HFF-Myc (cell line): ENCODE measurements at regions not wholly inside any gene's neighbourhood (a gene's known extent, or its start where the extent isn't known, plus 50 kb on each side); places are given as distances from the start of the nearest gene placed in this dataset.

Experiments used
- DNase-seq: peaks from one replicate; pipeline ENCODE4 v3.0.0-alpha.2; 2011; ENCODE audit warnings: low read depth; ENCODE audit errors: extremely low read depth
- H3K4me3 ChIP-seq: replicated peaks from 2 replicates; pipeline ENCODE4 v1.5.1; 2011; ENCODE audit warnings: low read depth, mild to moderate bottlenecking, control low read depth, low read length
- TF ChIP-seq, protein P1 (sequence below): IDR thresholded peaks from 2 replicates; pipeline ENCODE4 v1.5.1; 2012; ENCODE audit warnings: mild to moderate bottlenecking, low read depth, low read length, control low read depth; ENCODE audit errors: missing control alignments

DNA sequence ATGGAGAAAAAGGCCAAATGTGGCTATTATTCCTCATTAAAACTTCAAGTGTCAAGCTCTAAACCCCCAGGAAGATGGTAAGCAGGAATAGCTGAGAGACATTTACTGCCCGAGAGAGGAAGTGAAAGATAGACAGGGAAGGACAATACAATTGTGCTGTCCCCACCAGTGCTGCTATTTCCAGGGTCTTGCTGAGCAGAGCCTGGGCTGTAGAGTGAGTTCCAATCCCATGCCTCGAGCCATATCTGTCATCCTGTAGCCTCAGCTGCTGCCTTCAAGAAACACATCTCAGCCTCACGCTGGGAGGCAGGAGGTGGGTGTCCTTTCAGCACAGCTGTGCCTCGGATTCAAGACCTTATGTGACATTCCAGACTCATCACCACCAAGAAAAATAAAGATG lies 114.0 kb downstream of the RPAP3 start:
- TF ChIP-seq, protein P1, sequence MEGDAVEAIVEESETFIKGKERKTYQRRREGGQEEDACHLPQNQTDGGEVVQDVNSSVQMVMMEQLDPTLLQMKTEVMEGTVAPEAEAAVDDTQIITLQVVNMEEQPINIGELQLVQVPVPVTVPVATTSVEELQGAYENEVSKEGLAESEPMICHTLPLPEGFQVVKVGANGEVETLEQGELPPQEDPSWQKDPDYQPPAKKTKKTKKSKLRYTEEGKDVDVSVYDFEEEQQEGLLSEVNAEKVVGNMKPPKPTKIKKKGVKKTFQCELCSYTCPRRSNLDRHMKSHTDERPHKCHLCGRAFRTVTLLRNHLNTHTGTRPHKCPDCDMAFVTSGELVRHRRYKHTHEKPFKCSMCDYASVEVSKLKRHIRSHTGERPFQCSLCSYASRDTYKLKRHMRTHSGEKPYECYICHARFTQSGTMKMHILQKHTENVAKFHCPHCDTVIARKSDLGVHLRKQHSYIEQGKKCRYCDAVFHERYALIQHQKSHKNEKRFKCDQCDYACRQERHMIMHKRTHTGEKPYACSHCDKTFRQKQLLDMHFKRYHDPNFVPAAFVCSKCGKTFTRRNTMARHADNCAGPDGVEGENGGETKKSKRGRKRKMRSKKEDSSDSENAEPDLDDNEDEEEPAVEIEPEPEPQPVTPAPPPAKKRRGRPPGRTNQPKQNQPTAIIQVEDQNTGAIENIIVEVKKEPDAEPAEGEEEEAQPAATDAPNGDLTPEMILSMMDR = no peak
- H3K4me3 ChIP-seq = no peak overlapping the region
- DNase-seq = no peak

DNA sequence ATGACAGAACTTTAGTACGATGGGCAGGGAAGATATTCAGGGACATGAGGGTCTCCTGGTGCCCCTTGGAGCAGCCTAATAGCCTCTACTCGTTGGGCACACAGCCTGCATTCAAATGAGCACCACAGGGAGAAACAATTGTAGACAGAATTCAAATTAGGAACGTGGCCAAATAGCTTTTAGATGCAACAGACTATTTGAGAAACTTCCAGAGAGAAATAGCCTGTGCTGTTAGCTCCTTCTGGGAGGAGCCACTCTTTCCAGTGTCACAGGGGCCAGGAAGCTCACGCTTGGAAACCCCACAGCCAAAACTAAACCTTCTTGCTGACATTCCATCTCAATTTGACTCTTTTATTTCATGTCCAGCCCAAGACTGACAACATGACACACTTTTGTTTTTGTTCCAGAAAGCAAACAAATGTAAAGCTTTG lies 114.5 kb downstream of the RPAP3 start:
- no peak overlapping the region for H3K4me3 ChIP-seq
- TF ChIP-seq, protein P1 = no peak
- DNase-seq = no peak

DNA sequence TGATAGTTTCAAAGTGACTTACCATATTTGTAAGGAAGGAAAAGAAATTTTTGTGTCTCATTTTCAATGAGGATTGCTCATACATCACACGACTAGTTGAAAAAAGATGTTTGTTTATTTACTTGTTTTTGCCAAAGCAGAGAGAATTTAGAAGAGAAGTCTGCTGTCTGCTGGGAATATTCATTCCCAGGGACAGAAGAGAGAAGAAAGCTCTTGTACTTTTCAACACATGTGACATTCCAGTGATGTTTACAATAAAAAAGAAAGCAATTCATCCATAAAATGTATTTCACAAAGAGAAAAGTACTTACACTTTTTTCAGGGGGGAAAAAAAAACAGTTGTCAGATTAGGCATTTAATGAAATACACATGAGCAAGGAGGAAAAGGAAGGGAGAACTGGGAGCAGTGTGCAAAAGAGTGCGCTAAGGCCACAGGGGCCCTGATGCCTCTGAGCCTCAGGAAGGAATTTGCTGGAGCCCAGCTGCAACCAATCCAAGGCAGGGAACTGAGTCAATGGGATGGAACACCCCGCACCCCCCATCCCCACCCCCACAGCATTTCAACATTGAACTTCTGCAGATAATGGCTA lies 115.0 kb downstream of the RPAP3 start:
- H3K4me3 ChIP-seq = no peak overlapping the region
- peak; percentile 12 for DNase-seq
- TF ChIP-seq, protein P1 = no peak

DNA sequence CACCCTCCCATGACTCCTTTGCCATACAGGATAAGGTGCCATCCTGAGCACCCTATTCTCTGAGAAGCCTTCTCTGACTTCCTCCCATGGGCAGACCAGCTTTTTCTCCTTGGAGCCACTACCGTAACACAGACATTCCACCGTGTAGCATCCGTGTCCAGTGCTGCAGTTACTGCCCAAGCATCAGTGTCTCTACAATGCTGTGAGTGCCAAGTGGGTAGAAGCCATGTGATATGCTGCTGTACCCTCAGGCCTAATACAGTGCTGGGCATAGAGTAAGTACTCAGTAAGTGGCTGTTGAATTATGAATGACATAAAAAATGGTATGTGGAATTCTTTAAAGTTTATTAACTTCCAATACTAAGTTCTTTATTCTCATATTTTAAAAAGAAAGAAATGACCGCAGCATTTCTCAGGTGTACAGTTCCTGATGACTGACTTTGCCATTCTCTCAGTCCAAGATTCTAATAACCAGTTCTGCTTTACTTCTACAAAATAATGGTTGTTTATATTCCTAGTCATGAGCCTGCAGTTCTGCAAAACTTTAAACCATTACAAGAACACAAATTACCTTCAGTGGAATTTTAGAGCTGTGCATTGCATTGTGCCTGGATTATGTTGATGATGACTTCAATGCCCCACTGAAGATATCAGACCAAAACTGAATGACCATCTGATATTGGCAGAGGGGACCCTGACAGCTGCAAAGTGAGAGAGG lies 118.7 kb downstream of the RPAP3 start:
- H3K4me3 ChIP-seq = no peak overlapping the region
- TF ChIP-seq, protein P1 = no peak
- DNase-seq = no peak

DNA sequence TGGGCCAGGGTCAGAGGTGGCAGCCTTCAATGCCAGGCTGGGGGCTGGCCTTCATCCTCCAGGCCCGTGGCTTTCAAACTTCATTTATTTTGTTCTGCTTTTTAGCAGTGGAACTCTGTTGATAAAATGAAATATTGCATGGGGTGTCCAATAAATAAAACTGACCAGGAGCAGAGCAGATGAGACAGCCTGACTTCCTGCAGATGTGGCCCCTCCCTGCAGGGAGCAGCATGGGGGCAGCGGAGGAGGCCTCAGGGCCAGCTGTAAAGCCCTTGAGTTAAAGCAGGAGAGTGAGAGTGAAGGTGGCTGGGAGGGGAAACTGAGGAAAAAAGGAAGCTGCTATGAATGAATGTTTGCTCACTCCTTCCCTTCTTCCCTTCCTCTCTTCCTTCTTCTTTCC lies 120.3 kb downstream of the RPAP3 start:
- TF ChIP-seq, protein P1 = no peak
- H3K4me3 ChIP-seq = no peak overlapping the region
- DNase-seq = no peak

DNA sequence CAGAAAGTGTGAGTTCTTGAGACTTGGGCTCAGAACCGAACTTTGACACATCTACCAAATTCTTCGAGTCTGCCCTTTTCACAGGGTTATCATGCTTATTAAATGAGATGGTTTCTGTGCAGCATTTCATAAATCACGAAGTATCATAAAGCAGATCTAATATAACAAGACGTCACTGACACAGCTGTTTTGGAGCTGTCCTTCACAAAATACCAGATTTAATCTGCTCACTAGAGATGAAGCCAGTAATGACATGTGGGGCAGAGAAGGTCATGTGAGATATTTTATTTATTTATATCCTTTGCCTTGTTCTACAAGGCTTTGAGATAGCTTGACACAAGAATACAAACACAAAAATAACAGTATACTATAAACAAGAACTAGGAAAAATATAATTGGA lies 127.0 kb downstream of the RPAP3 start:
- no peak overlapping the region for H3K4me3 ChIP-seq
- no peak for DNase-seq
- TF ChIP-seq, protein P1 = no peak
